Astrocyte (in vitro differentiated cells and primary cell): ENCODE measurements at regions not wholly inside any gene's neighbourhood (a gene's known extent, or its start where the extent isn't known, plus 50 kb on each side); places are given as distances from the start of the nearest gene placed in this dataset.

Source experiments
- DNase-seq: peaks from one replicate; pipeline ENCODE4 v3.0.0-alpha.2; 2010; ENCODE audit warnings: low read depth
- FAIRE-seq: peaks from 2 replicates; lab custom pipeline; 2011; peaks lifted over from hg19 to GRCh38; lab: Jason Lieb, UNC
- H2AFZ ChIP-seq: 2 replicates; pipeline ENCODE4 v1.6.0; 2012; ENCODE audit warnings: low read depth, low read length, inconsistent platforms
- H3K27ac ChIP-seq: 2 replicates; pipeline ENCODE4 v1.5.1; 2011; ENCODE audit warnings: low read depth, low read length, inconsistent platforms
- H3K27me3 ChIP-seq: 2 replicates; pipeline ENCODE4 v1.6.0; 2011; ENCODE audit warnings: low read length, inconsistent platforms; ENCODE audit not compliant: insufficient read depth
- H3K36me3 ChIP-seq: 2 replicates; pipeline ENCODE4 v1.5.1; 2011; ENCODE audit warnings: low read length, inconsistent platforms; ENCODE audit not compliant: insufficient read depth
- H3K4me1 ChIP-seq: 2 replicates; pipeline ENCODE4 v1.5.1; 2011; ENCODE audit warnings: low read length, inconsistent platforms; ENCODE audit not compliant: insufficient read depth
- H3K4me2 ChIP-seq: 2 replicates; pipeline ENCODE4 v1.6.0; 2012; ENCODE audit warnings: low read length, inconsistent platforms
- H3K4me3 ChIP-seq: 2 replicates; pipeline ENCODE4 v1.5.1; 2011; ENCODE audit warnings: low read depth, mild to moderate bottlenecking, low read length, inconsistent platforms; ENCODE audit not compliant: insufficient read depth
- H3K79me2 ChIP-seq: 2 replicates; pipeline ENCODE4 v1.6.0; 2012; ENCODE audit warnings: mild to moderate bottlenecking, low read length, inconsistent platforms; ENCODE audit not compliant: insufficient read depth
- H3K9ac ChIP-seq: 2 replicates; pipeline ENCODE4 v1.6.0; 2012; ENCODE audit warnings: mild to moderate bottlenecking, low read length, inconsistent platforms
- H3K9me3 ChIP-seq: 2 replicates; pipeline ENCODE4 v1.5.1; 2012; ENCODE audit warnings: low read depth, mild to moderate bottlenecking, low read length, inconsistent platforms; ENCODE audit not compliant: insufficient read depth
- H4K20me1 ChIP-seq: 2 replicates; pipeline ENCODE4 v1.6.0; 2012; ENCODE audit warnings: low read length, inconsistent platforms; ENCODE audit not compliant: insufficient read depth
- H3K27ac Mint-ChIP-seq: one replicate; pipeline ENCODE4 v1.8.0; 2021; ENCODE audit warnings: mild to moderate bottlenecking, mixed read lengths; ENCODE audit not compliant: unreplicated experiment
- H3K27me3 Mint-ChIP-seq: one replicate; pipeline ENCODE4 v1.8.0; 2021; ENCODE audit warnings: low read depth, mixed read lengths; ENCODE audit not compliant: unreplicated experiment
- H3K36me3 Mint-ChIP-seq: one replicate; pipeline ENCODE4 v1.8.0; 2021; ENCODE audit warnings: low read depth, mixed read lengths; ENCODE audit not compliant: unreplicated experiment
- H3K4me1 Mint-ChIP-seq: one replicate; pipeline ENCODE4 v1.8.0; 2021; ENCODE audit warnings: low read depth, mixed read lengths; ENCODE audit not compliant: unreplicated experiment
- H3K4me3 Mint-ChIP-seq: one replicate; pipeline ENCODE4 v1.8.0; 2021; ENCODE audit warnings: mild to moderate bottlenecking, moderate library complexity, mixed read lengths; ENCODE audit not compliant: unreplicated experiment
- H3K9me3 Mint-ChIP-seq: one replicate; pipeline ENCODE4 v1.8.0; 2021; ENCODE audit warnings: mild to moderate bottlenecking, mixed read lengths; ENCODE audit not compliant: unreplicated experiment
- CTCF ChIP-seq: IDR thresholded peaks from 2 replicates; pipeline ENCODE4 v1.5.1; 2011; ENCODE audit warnings: low read depth, mild to moderate bottlenecking, inconsistent platforms, low read length, moderate library complexity; ENCODE audit not compliant: insufficient read depth
- EZH2 ChIP-seq: IDR thresholded peaks from 2 replicates; pipeline ENCODE4 v1.6.1; 2012; ENCODE audit warnings: mild to moderate bottlenecking, low read length, inconsistent platforms; ENCODE audit not compliant: insufficient read depth

- Mint-ChIP-seq H3K4me1 (no peaks in the 10 kb centered on the region), H3K4me3 (no peak overlapping the region), H3K27me3 (no peaks in the 10 kb centered on the region), H3K9me3 (no peaks in the 10 kb centered on the region), H3K27ac (no peak overlapping the region), H3K36me3 (no peaks in the 10 kb centered on the region)
- no peaks in the 10 kb centered on the region for H3K9me3 ChIP-seq
- H3K27ac ChIP-seq, result no peak overlapping the region
- no peaks in the 10 kb centered on the region for H4K20me1 ChIP-seq
- H3K4me1 ChIP-seq, result no peaks in the 10 kb centered on the region
- no peaks in the 10 kb centered on the region for H3K27me3 ChIP-seq
- FAIRE-seq, result no peak
- DNase-seq, result no peak
- no peak overlapping the region for H3K9ac ChIP-seq
- no peak for TF ChIP-seq CTCF
- no peak overlapping the region for H2AFZ ChIP-seq
- no peaks in the 10 kb centered on the region for H3K36me3 ChIP-seq
- no peak overlapping the region for H3K4me2 ChIP-seq
- H3K79me2 ChIP-seq, result no peaks in the 10 kb centered on the region
- H3K4me3 ChIP-seq, result no peak overlapping the region
Observed at GRCh38 chr6:119636060-119636459, 286.5 kb upstream of the MAN1A1 start.

GRCh38 chr6:119633461-119633860 lies 283.9 kb upstream of the MAN1A1 start:
- peaks cover under 1% of the 10 kb centered on the region for H3K4me1 ChIP-seq
- Mint-ChIP-seq H3K36me3 (no peaks in the 10 kb centered on the region), H3K27me3 (no peaks in the 10 kb centered on the region), H3K4me3 (no peak overlapping the region), H3K9me3 (no peaks in the 10 kb centered on the region), H3K27ac (no peak overlapping the region), H3K4me1 (peaks cover 4% of the 10 kb centered on the region)
- H3K27me3 ChIP-seq, result no peaks in the 10 kb centered on the region
- H3K4me2 ChIP-seq, result no peak overlapping the region
- no peak overlapping the region for H2AFZ ChIP-seq
- no peaks in the 10 kb centered on the region for H3K9me3 ChIP-seq
- H3K36me3 ChIP-seq, result no peaks in the 10 kb centered on the region
- no peaks in the 10 kb centered on the region for H3K79me2 ChIP-seq
- no peak for FAIRE-seq
- no peak overlapping the region for H3K4me3 ChIP-seq
- TF ChIP-seq CTCF (no peak), EZH2 (no peak)
- no peak overlapping the region for H3K9ac ChIP-seq
- no peak overlapping the region for H3K27ac ChIP-seq
- no peaks in the 10 kb centered on the region for H4K20me1 ChIP-seq
- no peak for DNase-seq

GRCh38 chr6:119630561-119631192 lies 281.1 kb upstream of the MAN1A1 start:
- Histone ChIP-seq H3K27me3 (no peaks in the 10 kb centered on the region), H3K4me1 (peaks cover 11% of the 10 kb centered on the region), H3K9ac (no peak overlapping the region), H3K4me2 (no peak overlapping the region), H3K9me3 (no peaks in the 10 kb centered on the region), H2AFZ (no peak overlapping the region), H3K27ac (no peak overlapping the region), H4K20me1 (no peaks in the 10 kb centered on the region), H3K36me3 (no peaks in the 10 kb centered on the region), H3K4me3 (no peak overlapping the region), H3K79me2 (no peaks in the 10 kb centered on the region)
- Mint-ChIP-seq H3K36me3 (no peaks in the 10 kb centered on the region), H3K27ac (no peak overlapping the region), H3K27me3 (no peaks in the 10 kb centered on the region), H3K4me1 (peaks cover 16% of the 10 kb centered on the region), H3K9me3 (no peaks in the 10 kb centered on the region), H3K4me3 (no peak overlapping the region)
- no peak for FAIRE-seq
- DNase-seq, result no peak
- TF ChIP-seq EZH2 (no peak), CTCF (no peak)
